H9 (cell line): ENCODE measurements at regions not wholly inside any gene's neighbourhood (a gene's known extent, or its start where the extent isn't known, plus 50 kb on each side); places are given as distances from the start of the nearest gene placed in this dataset.

ENCODE experiments used
- DNase-seq: peaks from one replicate; pipeline ENCODE4 v3.0.0-alpha.2; 2017
- H2AFZ ChIP-seq: one replicate; pipeline ENCODE4 v1.6.1; 2013; ENCODE audit warnings: mild to moderate bottlenecking, low read length, control low read depth, moderate library complexity
- H2AK5ac ChIP-seq: 2 replicates; pipeline ENCODE4 v1.6.1; 2013; ENCODE audit warnings: low read length, control low read depth, mixed read lengths; ENCODE audit not compliant: insufficient read length
- H2BK120ac ChIP-seq: one replicate; pipeline ENCODE4 v1.6.1; 2013; ENCODE audit warnings: low read depth, mild to moderate bottlenecking, low read length, control low read depth, inconsistent platforms; ENCODE audit not compliant: poor library complexity, severe bottlenecking
- H2BK12ac ChIP-seq: 2 replicates; pipeline ENCODE4 v1.6.1; 2013; ENCODE audit warnings: low read length, control low read depth, mixed read lengths, low read depth; ENCODE audit not compliant: insufficient read length
- H2BK15ac ChIP-seq: 2 replicates; pipeline ENCODE4 v1.6.1; 2013; ENCODE audit warnings: low read depth, low read length, control low read depth
- H2BK20ac ChIP-seq: one replicate; pipeline ENCODE4 v1.6.1; 2013; ENCODE audit warnings: low read depth, mild to moderate bottlenecking, low read length, control low read depth, inconsistent platforms; ENCODE audit not compliant: poor library complexity, severe bottlenecking
- H2BK5ac ChIP-seq: 2 replicates; pipeline ENCODE4 v1.6.1; 2013; ENCODE audit warnings: low read length, control low read depth, mixed read lengths; ENCODE audit not compliant: insufficient read length
- H3K14ac ChIP-seq: 2 replicates; pipeline ENCODE4 v1.6.1; 2013; ENCODE audit warnings: low read length, control low read depth; ENCODE audit not compliant: insufficient read depth
- H3K18ac ChIP-seq: 2 replicates; pipeline ENCODE4 v1.6.1; 2013; ENCODE audit warnings: low read depth, mild to moderate bottlenecking, mixed read lengths, low read length, control low read depth; ENCODE audit not compliant: insufficient read length
- H3K23ac ChIP-seq: 2 replicates; pipeline ENCODE4 v1.6.1; 2013; ENCODE audit warnings: low read length, control low read depth, mixed read lengths, low read depth; ENCODE audit not compliant: insufficient read length
- H3K23me2 ChIP-seq: 2 replicates; pipeline ENCODE4 v1.6.1; 2013; ENCODE audit warnings: low read depth, mild to moderate bottlenecking, mixed read lengths, low read length, control low read depth; ENCODE audit not compliant: insufficient read length, poor library complexity, severe bottlenecking
- H3K27ac ChIP-seq: 2 replicates; pipeline ENCODE4 v1.5.1; 2013; ENCODE audit warnings: low read length, control low read depth, mixed read lengths, low read depth; ENCODE audit not compliant: insufficient read length
- H3K27me3 ChIP-seq: 2 replicates; pipeline ENCODE4 v1.6.1; 2013; ENCODE audit warnings: low read length, control low read depth, inconsistent platforms; ENCODE audit not compliant: insufficient read depth
- H3K4ac ChIP-seq: 2 replicates; pipeline ENCODE4 v1.6.1; 2013; ENCODE audit warnings: low read depth, mild to moderate bottlenecking, control low read depth, inconsistent platforms, low read length, moderate library complexity
- H3K4me1 ChIP-seq: 2 replicates; pipeline ENCODE4 v1.6.1; 2013; ENCODE audit warnings: low read length, control low read depth, inconsistent platforms; ENCODE audit not compliant: insufficient read depth
- H3K4me2 ChIP-seq: 2 replicates; pipeline ENCODE4 v1.6.1; 2013; ENCODE audit warnings: low read length, control low read depth, mixed read lengths; ENCODE audit not compliant: insufficient read length, insufficient read depth
- H3K56ac ChIP-seq: 2 replicates; pipeline ENCODE4 v1.6.1; 2013; ENCODE audit warnings: low read depth, mild to moderate bottlenecking, mixed read lengths, low read length, control low read depth; ENCODE audit not compliant: insufficient read length
- H3K79me1 ChIP-seq: 2 replicates; pipeline ENCODE4 v1.6.1; 2013; ENCODE audit warnings: low read depth, mild to moderate bottlenecking, moderate library complexity, low read length, control low read depth, inconsistent platforms; ENCODE audit not compliant: insufficient read depth, poor library complexity, severe bottlenecking
- H3K79me2 ChIP-seq: 2 replicates; pipeline ENCODE4 v1.6.1; 2013; ENCODE audit warnings: low read length, control low read depth, inconsistent platforms; ENCODE audit not compliant: insufficient read depth
- H3K9ac ChIP-seq: 2 replicates; pipeline ENCODE4 v1.6.1; 2013; ENCODE audit warnings: low read length, control low read depth, mixed read lengths; ENCODE audit not compliant: insufficient read length; ENCODE audit errors: extremely low read depth
- H3K9me3 ChIP-seq: one replicate; pipeline ENCODE4 v1.6.1; 2013; ENCODE audit warnings: low read depth, low read length, inconsistent platforms; ENCODE audit not compliant: control insufficient read depth
- H3T11ph ChIP-seq: one replicate; pipeline ENCODE4 v1.6.1; 2013; ENCODE audit warnings: mild to moderate bottlenecking, low read length, control low read depth, inconsistent platforms
- H4K20me1 ChIP-seq: one replicate; pipeline ENCODE4 v1.6.1; 2013; ENCODE audit not compliant: control insufficient read depth, insufficient read length, insufficient read depth
- H4K5ac ChIP-seq: 2 replicates; pipeline ENCODE4 v1.6.1; 2013; ENCODE audit warnings: low read depth, mild to moderate bottlenecking, mixed read lengths, low read length, control low read depth; ENCODE audit not compliant: insufficient read length
- H4K8ac ChIP-seq: replicated peaks from 2 replicates; pipeline ENCODE4 v1.6.1; 2013; ENCODE audit warnings: low read length, control low read depth, mixed read lengths, low read depth; ENCODE audit not compliant: insufficient read length
- H4K91ac ChIP-seq: 2 replicates; pipeline ENCODE4 v1.6.1; 2013; ENCODE audit warnings: low read depth, mild to moderate bottlenecking, moderate library complexity, mixed read lengths, low read length, control low read depth; ENCODE audit not compliant: insufficient read length
- H3K27ac Mint-ChIP-seq, 3 experiments: 2 replicates in 2 of 3; 3 replicates in 1 of 3; pipeline ENCODE4 v1.8.0; 2020 to 2021; ENCODE audit warnings: mixed read lengths in 3 of 3, mild to moderate bottlenecking in 1 of 3, moderate library complexity in 1 of 3
- H3K27me3 Mint-ChIP-seq: 2 replicates; pipeline ENCODE4 v1.8.0; 2021; ENCODE audit warnings: low read depth, mild to moderate bottlenecking, moderate library complexity, mixed read lengths
- H3K36me3 Mint-ChIP-seq, 3 experiments: 2 replicates in 2 of 3; 3 replicates in 1 of 3; pipeline ENCODE4 v1.8.0; 2020 to 2021; ENCODE audit warnings: low read depth in 3 of 3, mixed read lengths in 3 of 3; ENCODE audit not compliant: insufficient read depth in 1 of 3
- H3K4me1 Mint-ChIP-seq, 2 experiments: 2 replicates each; pipeline ENCODE4 v1.8.0; 2020; ENCODE audit warnings: mixed read lengths in 2 of 2
- H3K4me3 Mint-ChIP-seq, 2 experiments: 2 replicates in 1 of 2; 3 replicates in 1 of 2; pipeline ENCODE4 v1.8.0; 2020 to 2021; ENCODE audit warnings: mild to moderate bottlenecking in 2 of 2, mixed read lengths in 2 of 2, moderate library complexity in 1 of 2
- H3K9me3 Mint-ChIP-seq, 2 experiments: 2 replicates in 1 of 2; 3 replicates in 1 of 2; pipeline ENCODE4 v1.8.0; 2020; ENCODE audit warnings: mild to moderate bottlenecking in 2 of 2, mixed read lengths in 2 of 2, moderate library complexity in 1 of 2
- CTCF ChIP-seq: fragments of 200-600 bp; sonication (generic); conservative IDR thresholded peaks from 3 replicates; pipeline ENCODE4 v1.8.0; 2021; ENCODE audit warnings: antibody characterized with exemption, mild to moderate bottlenecking
- WGBS: extraction: QIAGEN DNeasy Blood & Tissue Kit; methylation state at CpG from one replicate; pipeline ENCODE4 v1.1.7; 2013; ENCODE audit warnings: missing lambda C conversion rate, low lambda C conversion rate, mixed read lengths; ENCODE audit not compliant: insufficient read length; ENCODE audit errors: extremely low coverage; 5-methylcytosine and 5-hydroxymethylcytosine counted together

- no peak overlapping the region for H2BK120ac ChIP-seq
- no peak overlapping the region for H3K4me2 ChIP-seq
- no peaks in the 10 kb centered on the region; the same call in 1 of the 2 replicates for H3K4me1 ChIP-seq
- no peak for TF ChIP-seq CTCF
- H3K4me3 Mint-ChIP-seq = no peak overlapping the region
- H3K9me3 Mint-ChIP-seq = peaks cover 2 to 8% of the 10 kb centered on the region in 2 experiments; a peak in 4 of 5 replicates
- no peaks in the 10 kb centered on the region; the same call in 1 of the 2 replicates for H3K27me3 Mint-ChIP-seq
- H4K8ac ChIP-seq = no peak overlapping the region
- H3K14ac ChIP-seq = no peak overlapping the region
- no peak overlapping the region for H2BK20ac ChIP-seq
- no peaks in the 10 kb centered on the region for H3K9me3 ChIP-seq
- H3K79me1 ChIP-seq = no peaks in the 10 kb centered on the region
- no peak overlapping the region for H2BK12ac ChIP-seq
- no peak overlapping the region for H4K91ac ChIP-seq
- DNase-seq = no peak
- no peaks in the 10 kb centered on the region for H3K79me2 ChIP-seq
- no peaks in the 10 kb centered on the region for H3K23me2 ChIP-seq
- H2AFZ ChIP-seq = no peak overlapping the region
- WGBS = no CpG with 5 or more reads among the region's 5 CpGs
- no peak overlapping the region for H3K9ac ChIP-seq
- H3K4ac ChIP-seq = no peak overlapping the region
- H4K20me1 ChIP-seq = no peaks in the 10 kb centered on the region
- no peak overlapping the region for H3K23ac ChIP-seq
- no peak overlapping the region for H3K27ac ChIP-seq
- H2BK15ac ChIP-seq = no peak overlapping the region
- no peak overlapping the region for H3T11ph ChIP-seq
- no peak overlapping the region for H4K5ac ChIP-seq
- no peak overlapping the region for H3K18ac ChIP-seq
- H2BK5ac ChIP-seq = no peak overlapping the region
- no peak overlapping the region for H2AK5ac ChIP-seq
- H3K36me3 Mint-ChIP-seq = peaks cover 0 to 16% (median 2%) of the 10 kb centered on the region in 3 experiments; a peak in 4 of 7 replicates
- H3K27me3 ChIP-seq = no peaks in the 10 kb centered on the region
- H3K56ac ChIP-seq = no peak overlapping the region
- H3K27ac Mint-ChIP-seq = no peak overlapping the region
- H3K4me1 Mint-ChIP-seq = peaks cover 29 to 35% of the 10 kb centered on the region in 2 experiments
Observed at GRCh38 chr2:101614127-101614759, 83.3 kb upstream of the MAP4K4 start.
